ENCODE measurements at regions not wholly inside any gene's neighbourhood (a gene's known extent, or its start where the extent isn't known, plus 50 kb on each side); places are given as distances from the start of the nearest gene placed in this dataset.

- TF ChIP-seq CTCF (IDR thresholded peaks at IDR 0.05) (no peak), POLR2AphosphoS5 (IDR thresholded peaks at IDR 0.05; ENCODE audit: low read depth, low read length) (no peak), REST (IDR thresholded peaks at IDR 0.05; ENCODE audit: insufficient read depth in 1 of 2, low read depth in 2 of 2, low read length in 1 of 2) (no peak)
These were observed 234.5 kb upstream of the B3GAT1 start for GRCh38 chr11:134646561-134646960.

All from Panc1 (cell line).